ENCODE measurements at regions not wholly inside any gene's neighbourhood (a gene's known extent, or its start where the extent isn't known, plus 50 kb on each side); places are given as distances from the start of the nearest gene placed in this dataset.

- POLR2A ChIA-PET, result no interaction called here
- 85% methylated on average over 10 of the region's 14 CpGs for WGBS (ENCODE audit: insufficient coverage)
- DNase-seq, result no peak
- Histone ChIP-seq H3K4me3 (ENCODE audit: control insufficient read depth in 1 of 7, extremely low read depth in 1 of 7, insufficient read depth in 4 of 7, low read depth in 2 of 7, low read length in 6 of 7) (no peak overlapping the region), H3K36me3 (ENCODE audit: control insufficient read depth in 4 of 4, insufficient read depth in 4 of 4, low read length in 3 of 4) (no peaks in the 10 kb centered on the region), H3K27ac (ENCODE audit: insufficient read depth in 1 of 2, low read depth in 1 of 2, low read length in 2 of 2, poor library complexity in 1 of 2, severe bottlenecking in 2 of 2) (no peak overlapping the region), H3K9me3 (ENCODE audit: control extremely low read depth in 1 of 5, control insufficient read depth in 4 of 5, insufficient read depth in 2 of 5, low read depth in 1 of 5, low read length in 4 of 5) (no peaks in the 10 kb centered on the region), H3K4me1 (ENCODE audit: control extremely low read depth in 1 of 4, control insufficient read depth in 4 of 4, insufficient read depth in 4 of 4, low read length in 3 of 4) (no peaks in the 10 kb centered on the region), H3K27me3 (replicated peaks in 2 of 5; ENCODE audit: control insufficient read depth in 4 of 5, insufficient read depth in 5 of 5, low read length in 4 of 5) (no peaks in the 10 kb centered on the region)
- CTCF ChIA-PET, result no interaction called here
These were observed 284.7 kb upstream of the IRX2 start for GRCh38 chr5:3036041-3036788.

DNA sequence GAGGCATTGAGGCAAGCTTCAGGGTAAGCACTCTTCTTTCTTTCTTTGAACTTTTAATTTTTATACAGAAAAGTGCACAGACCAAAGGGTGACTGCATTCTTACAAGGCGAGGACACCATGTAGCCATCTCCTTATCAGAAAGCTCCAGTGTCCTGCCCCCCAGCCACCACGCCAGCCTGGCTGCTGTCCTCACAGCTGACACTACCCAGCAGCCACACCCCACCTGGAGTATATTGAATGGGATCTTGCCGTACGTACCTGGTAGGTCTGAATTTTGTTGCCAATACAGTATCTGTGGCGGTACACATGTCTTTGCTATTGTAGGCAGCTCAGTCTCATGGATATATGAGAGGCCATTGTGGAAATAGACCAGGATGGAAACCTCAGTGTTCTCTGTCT is 284.0 kb upstream of the IRX2 start:
- no peak overlapping the region for H3K27ac ChIP-seq (ENCODE audit: insufficient read depth in 1 of 2, low read depth in 1 of 2, low read length in 2 of 2, poor library complexity in 1 of 2, severe bottlenecking in 2 of 2)
- WGBS (ENCODE audit: insufficient coverage), result 93% methylated on average over 5 of the region's 5 CpGs
- H3K36me3 ChIP-seq (ENCODE audit: control insufficient read depth in 4 of 4, insufficient read depth in 4 of 4, low read length in 3 of 4), result no peaks in the 10 kb centered on the region
- H3K9me3 ChIP-seq (ENCODE audit: control extremely low read depth in 1 of 5, control insufficient read depth in 4 of 5, insufficient read depth in 2 of 5, low read depth in 1 of 5, low read length in 4 of 5), result no peaks in the 10 kb centered on the region
- POLR2A ChIA-PET, result no interaction called here
- no peak for DNase-seq
- H3K4me1 ChIP-seq (ENCODE audit: control extremely low read depth in 1 of 4, control insufficient read depth in 4 of 4, insufficient read depth in 4 of 4, low read length in 3 of 4), result no peaks in the 10 kb centered on the region
- H3K27me3 ChIP-seq (replicated peaks in 2 of 5; ENCODE audit: control insufficient read depth in 4 of 5, insufficient read depth in 5 of 5, low read length in 4 of 5), result no peaks in the 10 kb centered on the region
- no peak overlapping the region for H3K4me3 ChIP-seq (ENCODE audit: control insufficient read depth in 1 of 7, extremely low read depth in 1 of 7, insufficient read depth in 4 of 7, low read depth in 2 of 7, low read length in 6 of 7)
- CTCF ChIA-PET, result no interaction called here

GRCh38 chr5:3034881-3035280 is 283.4 kb upstream of the IRX2 start:
- H3K27ac ChIP-seq (ENCODE audit: insufficient read depth in 1 of 2, low read depth in 1 of 2, low read length in 2 of 2, poor library complexity in 1 of 2, severe bottlenecking in 2 of 2), result no peak overlapping the region
- POLR2A ChIA-PET, result no interaction called here
- CTCF ChIA-PET, result no interaction called here

GRCh38 chr5:3034449-3034848 is 283.0 kb upstream of the IRX2 start:
- no peak overlapping the region for H3K27ac ChIP-seq (ENCODE audit: insufficient read depth in 1 of 2, low read depth in 1 of 2, low read length in 2 of 2, poor library complexity in 1 of 2, severe bottlenecking in 2 of 2)
- DNase-seq, result no peak
- POLR2A ChIA-PET, result no interaction called here
- H3K36me3 ChIP-seq (ENCODE audit: control insufficient read depth in 4 of 4, insufficient read depth in 4 of 4, low read length in 3 of 4), result no peaks in the 10 kb centered on the region
- no peaks in the 10 kb centered on the region for H3K27me3 ChIP-seq (replicated peaks in 2 of 5; ENCODE audit: control insufficient read depth in 4 of 5, insufficient read depth in 5 of 5, low read length in 4 of 5)
- no peak overlapping the region for H3K4me3 ChIP-seq (ENCODE audit: control insufficient read depth in 1 of 7, extremely low read depth in 1 of 7, insufficient read depth in 4 of 7, low read depth in 2 of 7, low read length in 6 of 7)
- no peaks in the 10 kb centered on the region for H3K9me3 ChIP-seq (ENCODE audit: control extremely low read depth in 1 of 5, control insufficient read depth in 4 of 5, insufficient read depth in 2 of 5, low read depth in 1 of 5, low read length in 4 of 5)
- CTCF ChIA-PET, result no interaction called here
- H3K4me1 ChIP-seq (ENCODE audit: control extremely low read depth in 1 of 4, control insufficient read depth in 4 of 4, insufficient read depth in 4 of 4, low read length in 3 of 4), result no peaks in the 10 kb centered on the region
- 86% methylated on average over 3 of the region's 3 CpGs for WGBS (ENCODE audit: insufficient coverage)

More at GRCh38 chr5:3034881-3035280, 283.4 kb upstream of the IRX2 start:
- no peaks in the 10 kb centered on the region for H3K9me3 ChIP-seq (ENCODE audit: control extremely low read depth in 1 of 5, control insufficient read depth in 4 of 5, insufficient read depth in 2 of 5, low read depth in 1 of 5, low read length in 4 of 5)
- no peaks in the 10 kb centered on the region for H3K36me3 ChIP-seq (ENCODE audit: control insufficient read depth in 4 of 4, insufficient read depth in 4 of 4, low read length in 3 of 4)
- H3K4me1 ChIP-seq (ENCODE audit: control extremely low read depth in 1 of 4, control insufficient read depth in 4 of 4, insufficient read depth in 4 of 4, low read length in 3 of 4), result no peaks in the 10 kb centered on the region
- no peak for DNase-seq
- 80% methylated on average over 1 of the region's 1 CpG for WGBS (ENCODE audit: insufficient coverage)
- no peak overlapping the region for H3K4me3 ChIP-seq (ENCODE audit: control insufficient read depth in 1 of 7, extremely low read depth in 1 of 7, insufficient read depth in 4 of 7, low read depth in 2 of 7, low read length in 6 of 7)
- H3K27me3 ChIP-seq (replicated peaks in 2 of 5; ENCODE audit: control insufficient read depth in 4 of 5, insufficient read depth in 5 of 5, low read length in 4 of 5), result no peaks in the 10 kb centered on the region

- Histone ChIP-seq H3K4me3 (ENCODE audit: control insufficient read depth in 1 of 7, extremely low read depth in 1 of 7, insufficient read depth in 4 of 7, low read depth in 2 of 7, low read length in 6 of 7) (no peak overlapping the region), H3K27ac (ENCODE audit: insufficient read depth in 1 of 2, low read depth in 1 of 2, low read length in 2 of 2, poor library complexity in 1 of 2, severe bottlenecking in 2 of 2) (no peak overlapping the region), H3K9me3 (ENCODE audit: control extremely low read depth in 1 of 5, control insufficient read depth in 4 of 5, insufficient read depth in 2 of 5, low read depth in 1 of 5, low read length in 4 of 5) (no peaks in the 10 kb centered on the region), H3K4me1 (ENCODE audit: control extremely low read depth in 1 of 4, control insufficient read depth in 4 of 4, insufficient read depth in 4 of 4, low read length in 3 of 4) (no peaks in the 10 kb centered on the region), H3K36me3 (ENCODE audit: control insufficient read depth in 4 of 4, insufficient read depth in 4 of 4, low read length in 3 of 4) (no peaks in the 10 kb centered on the region), H3K27me3 (replicated peaks in 2 of 5; ENCODE audit: control insufficient read depth in 4 of 5, insufficient read depth in 5 of 5, low read length in 4 of 5) (no peaks in the 10 kb centered on the region)
- 86% methylated on average over 11 of the region's 12 CpGs for WGBS (ENCODE audit: insufficient coverage)
- POLR2A ChIA-PET, result interaction anchor here (0.5 kb wide), 1 partner anchor 11 kb away, joined by 3 read pairs; no protein-coding TSS in a partner anchor
- CTCF ChIA-PET, result no interaction called here
- no peak for DNase-seq
These were observed 281.7 kb upstream of the IRX2 start for GRCh38 chr5:3033033-3033755.

- ChIA-PET CTCF (no interaction called here), POLR2A (interaction anchor here (0.5 kb wide), 1 partner anchor 12 kb away, joined by 3 read pairs; no protein-coding TSS in a partner anchor)
- no peaks in the 10 kb centered on the region for H3K4me1 ChIP-seq (ENCODE audit: control extremely low read depth in 1 of 4, control insufficient read depth in 4 of 4, insufficient read depth in 4 of 4, low read length in 3 of 4)
These were observed 281.0 kb upstream of the IRX2 start for GRCh38 chr5:3032513-3032912.

GRCh38 chr5:3031733-3032378 is 280.4 kb upstream of the IRX2 start:
- DNase-seq, result no peak
- no peaks in the 10 kb centered on the region for H3K9me3 ChIP-seq (ENCODE audit: control extremely low read depth in 1 of 5, control insufficient read depth in 4 of 5, insufficient read depth in 2 of 5, low read depth in 1 of 5, low read length in 4 of 5)
- WGBS (ENCODE audit: insufficient coverage), result 94% methylated on average over 8 of the region's 16 CpGs
- CTCF ChIA-PET, result no interaction called here
- no peak overlapping the region for H3K27ac ChIP-seq (ENCODE audit: insufficient read depth in 1 of 2, low read depth in 1 of 2, low read length in 2 of 2, poor library complexity in 1 of 2, severe bottlenecking in 2 of 2)
- POLR2A ChIA-PET, result no interaction called here
- no peaks in the 10 kb centered on the region for H3K27me3 ChIP-seq (replicated peaks in 2 of 5; ENCODE audit: control insufficient read depth in 4 of 5, insufficient read depth in 5 of 5, low read length in 4 of 5)
- no peaks in the 10 kb centered on the region for H3K4me1 ChIP-seq (ENCODE audit: control extremely low read depth in 1 of 4, control insufficient read depth in 4 of 4, insufficient read depth in 4 of 4, low read length in 3 of 4)
- H3K36me3 ChIP-seq (ENCODE audit: control insufficient read depth in 4 of 4, insufficient read depth in 4 of 4, low read length in 3 of 4), result no peaks in the 10 kb centered on the region
- H3K4me3 ChIP-seq (ENCODE audit: control insufficient read depth in 1 of 7, extremely low read depth in 1 of 7, insufficient read depth in 4 of 7, low read depth in 2 of 7, low read length in 6 of 7), result no peak overlapping the region

More at GRCh38 chr5:3032513-3032912, 281.0 kb upstream of the IRX2 start:
- no peak for DNase-seq
- H3K27ac ChIP-seq (ENCODE audit: insufficient read depth in 1 of 2, low read depth in 1 of 2, low read length in 2 of 2, poor library complexity in 1 of 2, severe bottlenecking in 2 of 2), result no peak overlapping the region
- no peaks in the 10 kb centered on the region for H3K27me3 ChIP-seq (replicated peaks in 2 of 5; ENCODE audit: control insufficient read depth in 4 of 5, insufficient read depth in 5 of 5, low read length in 4 of 5)
- WGBS (ENCODE audit: insufficient coverage), result 69% methylated on average over 5 of the region's 6 CpGs
- H3K9me3 ChIP-seq (ENCODE audit: control extremely low read depth in 1 of 5, control insufficient read depth in 4 of 5, insufficient read depth in 2 of 5, low read depth in 1 of 5, low read length in 4 of 5), result no peaks in the 10 kb centered on the region
- H3K4me3 ChIP-seq (ENCODE audit: control insufficient read depth in 1 of 7, extremely low read depth in 1 of 7, insufficient read depth in 4 of 7, low read depth in 2 of 7, low read length in 6 of 7), result no peak overlapping the region
- no peaks in the 10 kb centered on the region for H3K36me3 ChIP-seq (ENCODE audit: control insufficient read depth in 4 of 4, insufficient read depth in 4 of 4, low read length in 3 of 4)
